Putamen (tissue), 1 donor: ENCODE measurements at regions not wholly inside any gene's neighbourhood (a gene's known extent, or its start where the extent isn't known, plus 50 kb on each side); places are given as distances from the start of the nearest gene placed in this dataset.
"Not testable (repeated sequence)": the region's sequence is repeated elsewhere in the genome, so short reads cannot be mapped to it uniquely, and the experiment has no call there.

ENCODE experiments used
- DNase-seq: peaks from one replicate; pipeline ENCODE4 v3.0.0-alpha.2; 2016; ENCODE audit warnings: low spot score

DNA sequence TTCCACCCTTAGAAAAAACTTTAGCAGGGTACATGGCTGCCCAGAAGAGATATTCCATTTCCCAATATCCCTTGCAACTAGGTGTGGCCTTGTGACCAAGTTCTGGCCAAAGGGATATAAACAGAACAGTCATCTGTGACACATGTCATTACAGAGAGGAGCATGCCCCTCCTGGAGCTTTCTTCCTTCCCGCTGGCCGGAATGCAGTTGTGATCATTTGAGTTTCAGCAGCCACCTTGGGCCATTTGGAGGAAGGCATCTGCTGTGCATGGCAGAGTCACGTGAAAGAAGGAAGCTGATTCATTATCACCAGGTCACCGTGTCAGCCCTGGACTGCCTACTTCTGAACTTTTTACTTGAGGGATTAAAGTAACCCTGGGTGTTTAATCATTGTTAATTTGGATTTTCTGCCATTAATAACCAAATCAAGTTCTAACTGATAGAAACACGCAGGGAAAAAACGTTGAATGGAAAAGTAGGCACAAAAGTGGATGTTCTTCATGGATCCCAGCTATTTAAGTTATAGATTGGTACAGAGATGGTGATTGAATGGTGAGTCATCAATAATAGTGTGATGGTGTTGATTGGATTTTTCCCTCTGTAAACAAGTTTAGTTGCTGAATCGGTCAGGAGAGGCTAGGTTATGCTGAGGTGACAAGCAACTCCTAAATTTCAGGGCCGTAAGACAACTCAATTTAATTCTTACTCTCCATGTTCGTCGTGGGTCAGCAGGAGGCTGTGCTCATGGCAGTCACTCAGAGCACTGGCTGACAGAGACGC, 80.7 kb upstream of the CCDC167 start:
- no peak for DNase-seq

DNA sequence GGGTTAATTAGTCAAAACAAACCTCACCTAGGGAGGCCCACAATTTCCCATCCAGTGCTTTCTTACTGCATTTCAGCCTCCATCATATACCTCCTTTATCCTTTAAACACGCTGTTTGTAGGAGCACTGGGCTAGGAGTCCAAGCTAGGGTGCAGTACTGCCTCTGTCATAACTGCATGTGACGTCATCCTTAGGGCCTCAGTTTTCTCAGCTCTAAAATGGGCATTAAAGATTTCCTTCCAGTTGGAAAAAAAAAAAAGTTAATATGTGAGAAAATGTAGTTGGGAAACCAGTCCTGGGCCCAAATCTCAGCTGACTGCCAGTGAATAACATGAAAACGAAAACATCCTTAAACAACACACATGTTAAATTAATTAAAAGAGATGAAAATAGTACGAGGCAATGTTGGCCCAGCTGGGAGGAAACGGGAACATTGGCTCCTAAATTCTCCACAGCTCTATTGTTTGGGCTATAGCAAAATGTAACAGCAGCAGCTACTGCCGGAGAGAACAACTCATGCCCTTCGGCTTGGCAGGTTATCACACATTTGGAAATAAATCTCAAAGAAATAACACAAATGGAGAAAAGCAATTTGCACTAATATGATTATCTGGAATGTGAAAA, 79.9 kb upstream of the CCDC167 start:
- DNase-seq, result no peak

GRCh38 chr6:37578104-37578503, 78.4 kb upstream of the CCDC167 start:
- no peak for DNase-seq

- DNase-seq, result no peak
Observed at GRCh38 chr6:37576336-37576737, 76.6 kb upstream of the CCDC167 start.

DNA sequence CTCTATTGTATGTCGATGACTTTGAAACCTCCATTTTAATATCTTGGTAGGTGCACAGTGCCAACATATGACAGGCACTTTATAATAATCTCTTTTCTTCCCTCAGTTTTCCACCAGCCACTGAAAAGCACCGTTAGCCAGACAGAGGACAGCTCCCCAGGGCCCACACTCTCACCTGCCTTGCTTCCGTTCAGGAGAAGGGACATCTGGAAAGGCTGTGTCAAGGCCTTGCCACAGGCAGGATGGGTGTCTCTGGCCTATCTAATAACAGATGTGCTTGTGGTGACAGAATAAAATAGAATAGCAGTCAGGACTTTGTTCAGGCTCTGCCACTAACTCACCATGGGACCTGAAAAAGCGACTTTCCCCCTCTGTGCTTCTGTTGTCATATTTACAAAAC, 75.5 kb upstream of the CCDC167 start:
- DNase-seq, result no peak

DNA sequence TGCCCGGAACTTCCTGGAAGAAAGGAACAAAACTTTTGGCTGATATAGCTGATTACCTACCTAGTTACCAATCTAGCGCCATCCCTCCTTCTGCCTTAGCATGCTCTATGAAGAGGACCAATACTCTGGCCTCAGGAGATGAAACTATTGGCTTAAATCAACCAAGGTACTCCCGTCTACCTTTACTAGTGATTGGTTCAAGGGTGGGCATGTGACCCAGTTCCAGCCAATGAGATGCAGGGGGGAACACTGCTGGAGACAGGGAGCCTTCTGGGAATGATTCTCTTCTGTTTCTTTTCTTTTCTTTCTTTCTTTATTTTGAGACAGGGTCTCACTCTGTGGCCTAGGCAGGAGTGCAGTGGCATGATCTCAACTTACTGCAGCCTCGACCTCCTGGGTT, 72.6 kb upstream of the CCDC167 start:
- DNase-seq, result no peak

DNA sequence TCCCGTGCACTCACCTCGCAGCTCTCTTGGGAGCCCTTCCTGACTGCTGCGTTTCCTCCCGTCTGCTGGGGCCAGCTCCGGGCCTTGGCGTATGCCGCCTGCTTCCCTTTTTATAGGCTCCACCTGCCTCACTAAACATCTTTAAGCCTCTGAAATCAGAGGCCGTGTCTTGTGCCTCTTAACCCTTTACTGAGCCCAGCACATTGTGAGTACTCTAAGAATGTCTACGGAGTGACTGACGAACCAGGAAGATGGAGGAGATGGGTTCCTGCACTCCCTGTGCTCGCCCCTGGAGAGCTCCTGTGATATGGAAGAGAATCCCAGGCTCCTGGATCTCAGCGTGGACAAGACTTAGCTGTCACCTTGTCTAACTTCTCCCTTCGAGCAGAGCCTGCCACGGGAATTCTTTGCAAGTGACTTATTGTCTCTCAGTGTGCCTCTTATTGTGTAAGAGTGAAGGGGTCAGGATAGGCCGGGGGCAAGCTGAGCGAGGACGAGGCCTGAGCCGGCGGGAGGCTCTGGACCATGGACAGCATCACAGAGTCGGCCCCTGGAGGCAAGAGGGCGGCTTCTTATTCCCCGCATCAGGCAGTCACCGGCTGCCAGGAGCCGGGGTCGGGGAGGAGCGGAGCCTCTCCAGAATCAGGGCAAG, 70.9 kb upstream of the CCDC167 start:
- DNase-seq, result no peak

DNA sequence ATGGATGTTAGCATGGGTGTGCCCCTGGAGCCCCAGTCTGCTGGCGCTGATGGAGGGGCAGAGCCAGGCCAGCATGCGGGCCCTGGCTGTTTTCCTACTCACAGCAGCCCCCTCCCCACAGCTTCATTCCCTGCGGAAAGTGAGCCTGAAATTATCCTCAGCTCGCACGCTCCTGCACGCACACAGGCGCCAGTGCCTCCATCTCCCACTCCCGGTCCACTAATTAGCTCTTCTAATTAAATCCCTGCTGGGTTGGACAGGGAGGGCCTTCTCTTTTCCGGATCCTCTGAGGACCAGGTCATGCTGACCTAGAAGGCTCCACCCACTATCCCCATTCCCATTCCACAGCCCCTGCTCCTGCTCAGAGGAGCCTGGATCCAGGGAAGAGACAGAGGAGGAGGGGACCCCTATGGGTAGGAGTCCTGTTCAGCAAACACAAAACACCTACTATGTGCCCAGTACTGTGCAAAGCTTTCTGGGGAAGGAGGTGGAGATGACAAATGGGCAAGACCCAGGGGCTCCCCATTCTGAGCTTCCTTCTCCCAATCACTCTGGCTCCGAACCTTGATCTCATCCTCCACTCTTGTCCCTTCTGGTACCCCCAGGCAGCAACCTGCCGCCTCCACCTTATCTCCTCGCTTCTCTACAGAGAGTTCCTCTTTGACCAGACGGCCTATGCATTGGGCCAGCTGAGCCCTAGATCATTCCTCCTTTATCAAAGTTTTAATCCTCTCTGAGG, 70.2 kb upstream of the CCDC167 start:
- DNase-seq, result no peak

GRCh38 chr6:37569317-37569716, 69.6 kb upstream of the CCDC167 start:
- DNase-seq, result no peak

DNA sequence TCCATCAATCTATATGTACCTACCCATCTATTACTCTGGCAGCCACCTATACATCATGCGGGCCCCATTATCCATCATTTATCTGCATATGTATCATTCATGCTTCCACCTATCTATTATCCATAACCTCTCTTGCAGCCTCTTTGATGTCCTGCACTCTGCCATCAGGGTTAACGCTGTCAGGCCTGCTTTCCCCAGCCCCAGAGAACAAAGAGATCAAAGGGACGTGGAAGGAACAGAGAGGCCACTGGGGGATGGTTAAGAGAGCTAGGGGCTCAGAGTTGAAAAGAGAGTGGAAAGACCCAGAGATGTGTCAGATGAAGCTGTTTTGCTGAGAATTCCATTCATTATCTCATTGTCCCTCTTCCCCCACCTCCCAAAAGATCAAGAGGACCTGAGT, 67.3 kb upstream of the CCDC167 start:
- no peak for DNase-seq

- peak; percentile 41 for DNase-seq
Observed at GRCh38 chr6:37566111-37566949, 66.6 kb upstream of the CCDC167 start.

DNA sequence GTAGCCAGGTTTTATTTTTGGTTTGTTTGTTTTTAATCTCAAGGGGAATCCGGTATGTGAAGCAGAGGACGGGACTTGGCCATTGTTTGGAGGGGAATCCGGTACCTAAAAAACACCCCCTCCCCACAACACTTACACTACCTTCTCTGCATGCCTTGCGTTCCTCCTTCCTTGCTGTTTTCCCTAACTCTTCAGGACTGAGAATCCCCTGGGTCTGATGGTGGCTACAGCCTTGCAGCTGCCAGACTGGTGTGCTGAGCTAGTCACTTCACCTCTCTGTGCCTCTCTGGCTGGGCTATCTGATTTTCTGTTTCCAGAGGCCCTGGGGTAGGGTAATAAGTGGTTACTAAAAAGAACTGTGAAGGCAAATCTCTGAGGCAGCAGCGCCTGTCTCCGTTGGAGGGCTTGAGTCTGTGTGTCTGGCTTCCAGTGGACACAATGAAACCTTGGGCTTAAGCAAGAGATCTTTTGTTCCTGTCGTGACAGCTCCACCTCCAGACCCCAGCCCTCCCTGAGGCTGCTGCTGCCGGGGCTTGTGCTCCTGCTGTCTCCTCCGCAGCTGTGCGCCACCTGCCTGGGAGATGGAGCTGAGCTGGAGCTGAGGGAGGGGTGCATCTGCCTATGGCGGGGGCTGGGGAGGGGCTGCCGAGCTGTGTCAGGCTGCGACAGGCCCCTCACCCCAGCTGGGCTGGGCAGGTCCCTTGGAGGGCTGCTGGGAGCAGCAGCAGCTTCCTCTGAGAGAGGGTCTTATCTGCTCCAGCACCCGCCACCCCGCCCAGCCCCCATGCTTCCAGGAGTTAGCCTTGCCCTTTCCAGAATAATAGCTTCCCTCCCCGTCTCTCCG, 65.8 kb upstream of the CCDC167 start:
- DNase-seq, result no peak

DNA sequence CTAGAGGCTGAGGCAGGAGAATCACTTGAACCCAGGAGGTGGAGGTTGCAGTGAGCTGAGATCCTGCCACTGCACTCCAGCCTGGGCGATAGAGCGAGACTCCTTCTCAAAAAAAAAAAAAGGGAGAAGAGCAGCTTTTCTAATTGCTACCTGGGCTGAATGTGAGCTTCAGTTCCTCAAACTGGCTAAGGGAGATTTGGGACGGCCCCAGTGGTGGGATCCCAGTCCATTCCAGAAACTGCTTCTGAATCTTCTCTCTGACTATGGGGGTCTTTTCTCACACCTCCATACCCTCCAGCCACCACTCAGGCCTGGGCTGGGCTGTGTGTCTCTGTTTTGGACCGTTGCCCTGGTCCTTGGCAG, 63.2 kb upstream of the CCDC167 start:
- not testable (repeated sequence) for DNase-seq

- DNase-seq, result no peak
Observed at GRCh38 chr6:37561361-37561760, 61.7 kb upstream of the CCDC167 start.

DNA sequence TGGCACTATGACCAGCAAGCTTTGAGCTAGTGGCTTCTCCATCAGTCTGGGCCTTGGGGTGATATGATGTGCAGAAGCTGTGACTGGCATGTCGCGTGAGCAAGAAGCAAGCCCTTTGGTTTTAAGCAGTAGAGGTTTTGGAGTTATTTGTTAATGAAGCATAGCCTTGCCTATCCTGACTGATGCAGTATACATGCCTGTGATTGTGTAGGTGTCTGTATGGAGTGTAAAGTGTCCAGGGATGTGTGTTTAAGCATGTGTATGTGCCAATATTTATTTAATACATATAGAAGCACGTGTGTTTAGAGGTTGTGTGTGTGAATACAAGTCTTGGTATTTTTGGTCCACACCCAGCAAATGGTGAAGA, 61.0 kb upstream of the CCDC167 start:
- DNase-seq, result no peak

DNA sequence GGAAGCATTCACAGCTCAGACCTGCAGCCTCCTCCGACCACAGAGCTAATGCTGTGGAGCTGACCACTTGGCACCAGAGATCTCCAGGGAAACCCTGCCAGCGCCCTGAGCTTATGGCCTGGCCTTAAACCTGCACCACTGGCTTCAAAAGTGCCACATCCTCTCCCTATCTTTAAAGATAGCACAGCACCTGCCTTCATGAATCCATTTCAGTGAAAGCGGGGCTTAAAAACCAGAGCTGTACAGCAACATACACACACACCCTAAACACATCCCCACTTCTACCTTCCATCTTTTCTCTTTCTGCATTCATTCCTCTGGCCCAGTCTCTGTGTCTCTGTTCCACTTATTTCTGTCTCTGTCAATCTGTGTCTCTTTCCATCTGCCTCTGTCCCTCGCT, 59.8 kb upstream of the CCDC167 start:
- no peak for DNase-seq

DNA sequence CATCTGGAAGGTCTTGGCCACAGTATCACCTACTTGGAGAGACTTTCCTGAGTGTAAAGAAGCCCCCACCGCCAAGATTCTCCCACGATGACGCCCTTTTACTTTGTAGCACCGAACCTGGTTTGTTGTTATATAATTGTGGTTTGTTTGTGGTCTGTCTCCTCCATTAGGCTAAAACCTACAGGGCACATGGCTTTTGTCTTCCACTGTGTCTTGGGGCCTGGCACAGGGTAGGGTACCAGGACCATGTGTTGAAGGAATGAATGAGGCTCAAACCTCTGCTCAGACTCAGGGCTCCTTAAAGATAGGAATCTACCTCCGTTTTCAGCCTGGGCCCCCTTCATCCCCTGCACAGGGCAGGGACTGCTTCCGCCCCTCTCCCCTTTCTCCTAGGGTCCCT, 59.4 kb upstream of the CCDC167 start:
- no peak for DNase-seq

- no peak for DNase-seq
Observed at GRCh38 chr6:37558646-37559045, 59.0 kb upstream of the CCDC167 start.

DNA sequence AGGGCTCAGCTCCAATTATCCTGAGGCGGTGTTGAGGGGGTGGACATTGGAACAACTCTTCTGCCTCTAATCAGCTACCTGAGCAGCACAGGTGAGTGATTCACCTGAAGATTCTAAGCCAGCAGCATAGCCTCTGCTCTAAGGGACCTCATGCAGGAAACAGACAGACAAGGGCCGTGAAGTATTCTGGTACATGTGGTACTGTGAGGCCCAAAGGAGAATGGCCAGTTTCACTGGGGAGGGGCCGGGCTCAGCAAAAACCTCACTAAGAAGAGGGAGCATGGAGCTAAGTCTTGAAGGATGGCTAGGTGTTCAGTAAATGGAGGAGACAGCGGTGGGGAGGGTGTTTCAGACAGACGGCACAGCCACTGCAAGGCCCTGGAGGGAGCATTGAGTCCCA, 58.5 kb upstream of the CCDC167 start:
- no peak for DNase-seq

DNA sequence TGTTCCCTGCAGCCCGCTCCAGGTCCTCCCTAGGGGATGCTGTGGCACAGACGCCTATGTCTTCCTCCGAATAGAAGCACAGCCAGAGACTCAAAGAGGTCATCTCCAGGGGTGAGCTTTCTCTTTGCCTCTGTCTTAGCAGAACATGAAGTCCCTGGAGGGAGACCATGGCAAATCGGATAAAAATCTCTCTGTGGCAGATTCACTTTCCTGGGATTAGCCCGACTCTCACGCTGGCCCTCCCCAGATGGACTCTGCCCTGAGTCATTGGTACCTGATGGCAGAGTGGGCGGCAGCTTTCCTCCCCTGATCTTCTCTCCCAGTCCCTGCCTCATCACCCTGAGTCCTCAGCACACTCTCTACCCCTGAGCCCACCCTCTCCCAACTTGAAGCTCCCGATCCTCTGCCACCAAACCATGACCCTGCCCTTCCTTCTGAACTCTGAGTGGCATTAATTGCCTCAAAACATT, 58.0 kb upstream of the CCDC167 start:
- no peak for DNase-seq
